ENCODE measurements at regions not wholly inside any gene's neighbourhood (a gene's known extent, or its start where the extent isn't known, plus 50 kb on each side); places are given as distances from the start of the nearest gene placed in this dataset.

- dilution Hi-C loops (cut with MboI; ENCODE audit: extremely low pct_ligation_motif_present, low sequenced_read_pairs), result no loop called here
- Histone ChIP-seq H2AFZ (ENCODE audit: low read depth, low read length) (no peak overlapping the region), H4K20me1 (replicated peaks; ENCODE audit: control insufficient read depth, extremely low read depth, insufficient read depth, low read length) (no peaks in the 10 kb centered on the region), H3K4me1 (ENCODE audit: control insufficient read depth, extremely low read depth, insufficient read depth, low read length) (no peaks in the 10 kb centered on the region), H3K9ac (replicated peaks; ENCODE audit: extremely low read depth, insufficient read depth, low read length) (no peak overlapping the region), H3K4me2 (ENCODE audit: insufficient read depth, low read length) (no peak overlapping the region), H3K79me2 (ENCODE audit: control insufficient read depth, insufficient read depth, low read length) (no peaks in the 10 kb centered on the region), H3K27me3 (ENCODE audit: control insufficient read depth in 2 of 2, insufficient read depth in 2 of 2, low read length in 2 of 2) (peaks cover 5 to 6% of the 10 kb centered on the region in 2 experiments), H3K9me3 (replicated peaks; ENCODE audit: control insufficient read depth, insufficient read depth, low read length) (no peaks in the 10 kb centered on the region), H3K4me3 (replicated peaks in 1 of 3; ENCODE audit: insufficient read depth in 1 of 3, low read depth in 1 of 3, low read length in 3 of 3) (no peak overlapping the region), H3K36me3 (ENCODE audit: control insufficient read depth in 2 of 2, extremely low read depth in 1 of 2, insufficient read depth in 2 of 2, low read length in 2 of 2) (no peaks in the 10 kb centered on the region), H3K27ac (ENCODE audit: insufficient read depth, low read depth, low read length) (no peak overlapping the region), H3K9me1 (replicated peaks; ENCODE audit: control insufficient read depth, extremely low read depth, insufficient read depth, low read length) (no peaks in the 10 kb centered on the region)
- BruUV-seq (replicated peaks), result no TSS peak
- CTCF ChIA-PET, result interaction anchor here (1.3 kb wide), 1 partner anchor 588 kb away, joined by 3 read pairs; no protein-coding TSS in a partner anchor
- POLR2A ChIA-PET, result no interaction called here
- TF ChIP-seq CTCF (IDR thresholded peaks at IDR 0.05; ENCODE audit: extremely low read depth in 1 of 2, insufficient read depth in 1 of 2, low read depth in 1 of 2, low read length in 2 of 2) (no peak), EZH2 (IDR thresholded peaks at IDR 0.05; ENCODE audit: borderline replicate concordance, low read depth, low read length, severe bottlenecking) (no peak), JUN (IDR thresholded peaks at IDR 0.05; ENCODE audit: borderline replicate concordance, insufficient read depth, insufficient read length, low read depth) (no peak), POLR2AphosphoS5 (IDR thresholded peaks at IDR 0.05; ENCODE audit: insufficient read depth, low read depth, low read length) (no peak), POLR2A (IDR thresholded peaks at IDR 0.05; ENCODE audit: low read depth, low read length) (no peak), GATA2 (IDR thresholded peaks at IDR 0.05; ENCODE audit: insufficient read depth, insufficient read length, low read depth, low read length) (no peak), MYC (IDR thresholded peaks at IDR 0.05; ENCODE audit: low read depth, low read length) (no peak), FOS (IDR thresholded peaks at IDR 0.05; ENCODE audit: borderline replicate concordance, insufficient read depth, low read length) (no peak)
- TF ChIP-seq, protein P1, sequence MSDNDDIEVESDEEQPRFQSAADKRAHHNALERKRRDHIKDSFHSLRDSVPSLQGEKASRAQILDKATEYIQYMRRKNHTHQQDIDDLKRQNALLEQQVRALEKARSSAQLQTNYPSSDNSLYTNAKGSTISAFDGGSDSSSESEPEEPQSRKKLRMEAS (IDR thresholded peaks at IDR 0.05; ENCODE audit: insufficient read depth, insufficient read length), result no peak
- FAIRE-seq (no peak), DNase-seq (ENCODE audit: low read depth, low spot score) (no peak)
- intact Hi-C loops (cut with micrococcal nuclease), result no loop called here
These were observed 346.8 kb upstream of the NFE2L3 start for GRCh38 chr7:25805027-25805687.
